RPMI8226 (cell line): ENCODE measurements at regions not wholly inside any gene's neighbourhood (a gene's known extent, or its start where the extent isn't known, plus 50 kb on each side); places are given as distances from the start of the nearest gene placed in this dataset.

Source experiments
- DNase-seq: peaks from one replicate; pipeline ENCODE4 v3.0.0-alpha.2; 2015

DNA sequence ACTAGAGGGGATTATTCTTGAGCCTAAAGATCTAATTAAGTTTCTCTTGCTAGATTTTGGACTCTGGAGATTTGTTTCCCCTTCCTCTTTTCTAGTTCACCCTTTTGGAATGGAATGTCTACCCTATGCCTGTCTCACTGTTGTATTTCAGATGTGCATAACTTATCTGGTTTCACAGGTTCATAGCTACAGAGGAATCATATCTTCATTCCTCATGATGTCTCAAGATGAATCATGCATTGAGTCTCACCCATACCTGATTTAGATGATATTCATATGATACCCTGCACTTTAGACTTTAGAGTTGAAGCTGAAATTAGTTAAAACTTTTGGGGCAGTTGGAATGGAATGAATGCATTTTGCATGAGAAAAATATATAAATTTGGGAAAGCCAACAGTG is 246.7 kb downstream of the HS3ST1 start:
- DNase-seq, result no peak

DNA sequence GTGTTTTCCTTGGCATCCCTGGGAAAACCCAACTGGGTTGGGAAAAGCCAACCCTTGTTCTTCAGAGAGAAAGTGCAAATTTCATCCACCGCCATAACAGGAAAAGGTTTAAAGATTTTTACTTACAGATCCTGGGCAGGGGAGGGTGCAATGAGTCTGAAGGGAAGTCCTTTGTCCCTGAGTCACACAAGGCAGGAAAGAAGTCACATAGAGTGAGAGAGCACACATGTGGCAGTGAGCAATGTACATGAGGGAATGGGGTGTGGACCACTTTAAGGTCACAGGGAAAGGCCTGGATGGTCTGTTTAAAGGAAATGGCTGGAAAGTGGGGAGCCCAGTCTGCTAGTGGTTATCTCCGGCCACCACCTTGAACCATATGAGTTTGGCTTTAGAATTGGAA is 248.9 kb downstream of the HS3ST1 start:
- DNase-seq, result no peak

DNA sequence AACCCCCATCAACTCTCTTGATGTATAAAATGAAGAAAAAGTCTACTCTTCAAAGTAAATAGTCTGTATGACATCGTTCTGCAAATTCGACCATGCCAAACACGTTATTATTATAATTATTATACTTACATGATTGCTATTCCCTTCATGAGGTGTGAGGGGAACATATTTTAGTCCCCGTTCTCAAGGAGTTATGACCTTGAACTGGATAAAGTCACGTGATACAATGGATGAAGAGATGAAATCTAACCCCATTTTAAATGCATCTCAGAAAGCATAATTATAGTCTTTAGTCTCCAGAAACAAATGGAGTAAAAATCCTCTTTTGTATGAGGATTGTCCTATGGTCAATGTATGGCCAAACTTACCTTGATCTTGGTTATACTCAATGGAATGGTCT is 250.3 kb downstream of the HS3ST1 start:
- no peak for DNase-seq

DNA sequence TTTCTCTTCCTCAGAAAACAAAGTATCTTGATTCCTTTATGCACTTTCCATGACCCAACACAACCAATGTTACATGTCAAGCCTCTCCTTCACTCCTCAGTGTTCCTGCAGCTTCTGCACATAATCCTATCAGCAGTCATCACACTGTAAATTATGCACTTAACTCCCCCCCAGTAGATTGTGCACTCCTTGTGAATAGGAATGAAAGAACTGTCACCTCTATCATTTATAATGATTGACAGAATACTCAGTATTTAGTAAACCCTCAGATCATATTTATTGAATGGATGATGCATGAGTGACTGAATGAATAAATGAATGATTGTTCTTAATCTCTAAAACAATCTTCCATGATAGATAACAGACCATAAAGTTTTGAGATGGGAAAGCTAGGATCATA is 253.3 kb downstream of the HS3ST1 start:
- no peak for DNase-seq

DNA sequence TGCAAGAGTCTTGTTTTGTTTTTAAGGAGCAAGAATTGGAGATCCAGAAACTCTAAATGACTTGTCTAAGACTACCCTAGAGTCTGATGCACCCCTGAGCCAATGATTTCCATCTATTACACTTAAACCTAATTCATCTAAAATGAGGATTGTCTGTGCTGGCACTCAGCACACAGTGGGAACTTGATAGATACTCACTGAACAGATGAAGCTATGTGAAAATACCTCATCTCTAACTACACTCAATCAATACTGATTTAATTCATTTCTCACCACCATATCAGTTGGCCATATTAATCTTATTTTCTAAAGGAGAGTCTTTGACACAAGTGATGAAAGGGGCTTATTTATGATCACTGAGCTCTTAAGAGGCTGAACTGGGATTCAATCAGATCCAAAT is 262.1 kb downstream of the HS3ST1 start:
- DNase-seq, result no peak

DNA sequence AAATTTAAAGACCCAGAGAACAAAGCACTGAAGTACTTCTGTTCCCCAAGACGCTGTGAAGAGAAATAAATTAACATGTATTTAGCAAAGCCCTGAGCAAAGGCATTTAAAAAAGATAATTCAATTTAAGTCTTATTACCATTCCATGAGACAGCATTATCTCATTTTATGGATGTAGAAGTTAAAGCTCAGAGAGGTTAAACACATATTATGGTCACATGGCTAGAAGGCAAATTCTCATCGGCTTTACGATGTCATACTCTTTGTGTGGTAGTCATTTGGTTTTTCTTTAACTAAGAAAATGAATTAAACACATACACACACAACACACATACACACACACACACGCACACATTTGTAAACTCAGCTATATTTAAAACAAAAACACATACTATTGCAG is 262.7 kb downstream of the HS3ST1 start:
- DNase-seq, result no peak

DNA sequence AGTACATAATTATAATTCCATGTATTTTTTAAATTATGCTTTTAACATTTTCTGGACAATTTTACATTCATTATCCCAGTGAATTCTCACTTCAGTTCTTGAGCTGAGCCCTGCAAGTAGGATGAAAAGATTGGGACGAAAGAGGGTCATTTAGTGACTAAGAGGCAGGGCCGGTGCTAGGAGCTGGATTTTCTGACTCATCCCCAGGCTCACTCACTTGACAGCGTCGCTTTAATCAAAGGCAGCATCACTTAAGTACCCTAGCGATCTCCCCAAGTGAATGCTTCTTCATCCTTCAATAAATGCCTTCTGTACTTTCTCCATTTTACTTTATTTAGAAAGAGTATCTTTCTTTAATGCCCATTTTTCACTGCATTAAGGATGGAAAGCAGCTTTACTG is 263.6 kb downstream of the HS3ST1 start:
- DNase-seq, result no peak

DNA sequence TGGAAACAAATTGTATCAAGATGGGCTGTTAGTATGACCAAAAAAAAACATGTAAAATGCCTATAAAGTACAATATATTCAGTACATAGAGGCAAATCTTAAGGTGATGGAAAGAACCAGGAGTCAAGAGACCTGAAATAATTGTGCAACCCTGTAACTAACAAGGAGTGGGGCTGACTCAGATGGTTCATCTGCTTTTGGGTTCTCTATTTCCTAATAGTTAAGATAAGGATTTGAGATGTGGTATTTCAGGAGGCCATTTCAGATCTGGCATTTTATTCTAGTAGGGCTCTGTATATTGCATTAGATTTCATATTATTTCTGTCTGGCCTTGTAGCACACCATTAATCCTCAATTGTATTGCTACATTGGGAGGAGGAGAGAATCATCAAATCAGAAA is 268.4 kb downstream of the HS3ST1 start:
- DNase-seq, result no peak

DNA sequence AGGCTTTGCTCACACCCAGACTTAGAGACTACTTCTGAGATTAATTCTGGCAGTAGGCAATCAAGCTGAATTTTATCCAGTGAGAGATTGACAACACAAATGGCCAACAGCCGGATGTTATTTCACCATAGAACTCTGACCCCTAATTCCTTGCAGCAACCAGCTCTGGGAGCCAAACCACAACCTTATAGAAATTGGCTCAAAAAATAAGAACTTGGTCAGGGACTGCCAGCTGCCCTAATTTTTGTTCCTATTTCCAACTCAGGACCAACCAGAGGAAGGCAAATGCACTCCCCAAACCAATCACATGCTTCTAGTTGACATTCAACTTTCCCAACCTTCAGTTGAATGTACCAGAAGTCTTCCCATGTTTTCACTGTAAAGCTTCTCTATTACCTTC is 269.7 kb downstream of the HS3ST1 start:
- no peak for DNase-seq

DNA sequence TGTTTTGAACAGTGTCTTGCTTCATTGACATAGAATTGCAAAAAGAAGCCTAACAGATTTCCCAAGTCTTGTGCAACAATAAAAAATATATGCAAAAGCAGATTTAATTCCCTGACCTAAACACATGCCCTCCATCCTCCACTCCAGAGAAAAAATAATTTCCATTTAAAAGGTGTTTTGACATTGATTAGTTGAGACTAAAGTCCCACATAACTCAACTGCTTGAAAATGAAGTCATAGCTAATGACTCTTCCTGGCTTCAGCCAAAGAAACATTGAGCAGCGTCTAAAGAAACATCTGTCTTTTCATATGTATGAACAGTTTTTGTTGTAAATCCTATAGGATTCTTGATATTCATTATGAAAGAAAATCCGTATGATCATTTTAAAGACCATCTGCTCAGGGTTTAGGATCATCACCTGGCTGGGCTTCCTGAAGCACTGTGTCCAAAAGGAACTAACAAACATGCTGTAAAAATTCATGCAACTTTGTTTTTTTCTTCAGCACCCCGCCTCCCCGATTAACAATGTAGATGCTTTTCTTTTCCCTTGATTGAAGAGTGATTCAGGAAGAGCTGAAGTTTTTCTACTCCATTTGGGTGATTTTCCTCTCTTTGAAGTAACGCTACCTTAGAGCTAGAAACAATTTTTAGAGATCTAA is 273.4 kb downstream of the HS3ST1 start:
- DNase-seq, result no peak

DNA sequence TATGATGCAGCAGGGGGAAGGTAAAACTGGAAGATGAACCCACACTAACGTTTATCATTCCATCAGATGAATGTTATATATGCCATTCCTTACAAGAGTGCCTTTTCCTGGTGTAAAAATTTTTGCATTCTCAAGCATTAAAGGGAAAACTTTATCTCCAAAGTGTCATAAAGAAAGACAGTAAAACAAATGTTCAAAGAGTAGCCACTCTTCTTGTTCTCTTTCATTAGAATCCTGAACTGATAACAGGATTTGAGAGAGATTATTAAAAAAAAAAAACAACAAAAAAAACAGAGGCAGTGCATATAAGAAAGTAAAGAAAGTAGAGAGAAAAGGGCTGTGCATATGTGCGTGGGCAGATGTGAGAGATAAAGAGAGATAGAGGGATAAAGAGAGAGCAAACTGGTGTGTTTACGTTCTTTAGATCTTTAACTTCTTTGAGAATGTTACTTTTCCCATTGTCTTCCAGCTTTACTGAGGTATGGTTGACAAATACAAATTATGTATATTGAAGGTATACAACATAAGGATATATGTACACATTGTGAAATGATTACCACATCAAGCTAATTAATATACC is 275.4 kb downstream of the HS3ST1 start:
- no peak for DNase-seq

DNA sequence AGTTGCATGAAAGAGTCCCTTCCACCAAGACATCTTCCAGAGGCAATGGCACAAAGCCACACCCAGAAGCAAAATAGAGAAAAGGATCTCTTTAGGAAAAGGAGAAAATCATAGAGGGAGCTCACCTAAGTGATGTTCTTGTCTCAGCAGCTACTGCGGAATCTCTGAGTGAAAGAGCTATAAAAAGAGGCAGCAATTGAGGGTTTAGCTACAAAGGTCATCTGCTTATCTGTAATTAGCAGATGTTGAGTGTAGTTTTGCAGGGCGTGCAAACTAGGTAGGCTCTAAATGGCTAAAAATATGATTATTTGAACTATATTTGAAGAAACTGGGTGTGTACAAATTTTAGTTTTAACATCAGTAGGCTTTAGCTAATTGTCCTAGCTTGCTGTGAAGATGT is 276.0 kb downstream of the HS3ST1 start:
- DNase-seq, result no peak

DNA sequence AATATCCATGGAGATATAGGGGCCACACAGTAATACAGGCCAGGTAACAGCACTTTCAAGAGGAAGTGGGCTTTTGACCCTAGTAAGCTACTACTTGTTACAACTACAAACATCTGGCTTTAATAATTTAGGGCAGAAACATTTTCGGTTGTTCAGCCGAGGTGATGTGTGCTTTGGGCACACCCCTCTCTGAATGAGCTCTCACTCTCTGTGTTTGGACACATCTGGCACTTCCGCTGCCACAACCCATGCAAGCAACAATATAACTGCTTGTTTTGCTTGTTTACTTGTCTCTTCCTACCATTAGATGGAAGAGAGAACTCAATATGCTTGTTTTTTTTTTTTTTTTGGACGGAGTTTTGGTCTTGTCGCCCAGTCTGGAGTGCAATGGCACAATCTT is 277.2 kb downstream of the HS3ST1 start:
- DNase-seq, result no peak

DNA sequence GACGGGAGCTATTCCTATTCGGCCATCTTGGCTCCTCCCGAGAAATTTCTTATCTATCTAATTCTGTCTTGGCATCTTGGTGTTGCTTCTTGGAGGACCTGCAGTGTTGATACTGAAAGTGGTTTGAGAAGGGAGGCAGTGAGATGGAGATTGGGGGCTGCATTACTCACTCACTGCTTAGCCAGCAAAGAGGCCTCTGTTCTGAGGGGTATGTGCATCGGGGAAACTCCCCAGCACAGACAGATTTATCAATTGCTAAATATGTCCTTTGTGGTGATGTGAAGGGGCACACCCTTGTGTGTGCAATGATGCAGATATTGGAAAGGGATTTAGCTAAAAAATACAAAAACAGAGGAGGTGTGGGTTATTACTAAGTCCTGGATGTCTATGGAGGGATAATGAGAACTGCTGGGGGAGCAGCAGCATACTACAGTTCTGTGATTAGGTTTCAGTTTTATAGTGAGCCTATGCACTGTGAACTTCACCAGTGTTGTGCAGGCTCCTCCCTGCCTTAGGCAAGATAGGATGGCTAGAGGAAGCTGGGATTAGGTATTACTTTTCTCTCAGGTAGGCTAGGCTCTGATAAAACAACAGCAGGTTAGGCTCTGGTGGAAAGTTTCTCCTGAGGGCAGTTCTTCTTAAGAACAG is 279.0 kb downstream of the HS3ST1 start:
- no peak for DNase-seq

DNA sequence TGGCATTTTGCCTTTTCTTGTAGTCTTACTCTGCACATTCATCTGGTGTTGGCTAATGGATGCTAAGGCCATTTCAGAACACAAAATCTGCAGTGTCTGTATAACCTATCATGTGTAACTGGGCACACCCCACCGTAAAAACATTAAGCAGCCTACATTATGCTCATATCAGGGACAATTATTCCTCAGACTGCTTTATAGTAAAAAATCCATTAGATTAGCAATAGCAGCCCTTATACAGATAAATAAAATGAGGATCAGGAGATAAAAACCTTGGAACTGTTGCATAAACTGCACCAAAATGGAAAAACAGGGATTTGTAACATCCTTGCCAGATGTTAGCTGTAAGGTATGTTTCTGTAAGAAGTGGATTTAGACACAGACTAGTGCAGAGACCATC is 288.8 kb downstream of the HS3ST1 start:
- DNase-seq, result peak; percentile 2

DNA sequence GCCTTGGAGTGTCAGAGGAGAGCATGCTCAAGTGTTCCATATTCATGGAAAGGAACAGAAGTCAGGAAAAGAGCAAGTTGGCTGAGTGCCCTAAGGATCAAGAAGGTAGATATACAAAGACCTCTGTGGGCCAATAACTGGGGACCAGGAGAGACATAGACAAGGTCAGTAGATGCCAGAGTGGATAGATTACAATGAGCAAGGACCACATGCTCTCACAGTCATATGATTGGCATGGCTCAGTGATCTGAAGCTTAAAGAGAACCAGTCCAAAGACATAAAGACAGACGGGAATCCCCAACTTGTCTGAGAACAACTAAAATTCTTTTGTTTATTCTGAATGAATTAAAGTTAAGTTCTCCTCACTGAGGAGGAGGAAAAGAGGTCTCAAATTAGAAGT is 289.7 kb downstream of the HS3ST1 start:
- DNase-seq, result no peak

DNA sequence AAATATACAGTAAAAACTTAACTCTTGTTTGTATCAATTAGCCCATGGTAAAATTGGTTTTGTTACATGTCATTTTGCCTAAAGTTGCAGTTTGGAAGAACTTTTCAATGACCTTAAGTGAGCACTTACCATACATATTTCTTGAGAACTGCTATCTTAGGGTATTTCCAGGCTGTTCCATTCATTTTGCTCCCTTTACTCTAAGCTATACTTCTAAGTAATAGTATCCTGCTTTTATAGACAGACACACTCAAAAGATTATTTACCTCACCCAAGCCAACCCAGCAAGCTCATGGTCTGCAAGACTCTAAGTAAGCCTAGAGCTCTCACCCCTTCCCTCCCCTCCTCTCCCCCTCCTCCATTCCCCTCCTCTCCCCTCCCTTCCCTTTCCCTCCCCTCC is 294.0 kb downstream of the HS3ST1 start:
- no peak for DNase-seq

DNA sequence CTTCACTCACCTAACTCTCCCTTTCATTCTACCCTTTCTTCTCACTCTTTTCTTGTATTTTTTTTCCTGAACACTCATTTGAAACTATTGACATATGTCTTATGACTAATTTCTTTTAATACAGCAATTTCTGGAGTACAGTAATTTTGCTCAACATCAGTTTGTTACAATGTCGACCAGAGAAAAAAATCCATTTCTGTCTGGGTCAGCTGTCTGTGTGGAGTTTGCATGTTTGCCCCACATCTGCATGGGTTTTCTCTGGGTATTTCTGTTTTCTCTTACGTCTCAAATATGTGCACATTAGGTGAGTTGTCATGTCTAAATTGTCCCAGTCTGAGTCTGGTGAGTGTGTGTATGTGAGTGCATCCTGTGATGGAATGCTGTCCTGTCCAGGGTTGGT is 294.8 kb downstream of the HS3ST1 start:
- DNase-seq, result no peak

DNA sequence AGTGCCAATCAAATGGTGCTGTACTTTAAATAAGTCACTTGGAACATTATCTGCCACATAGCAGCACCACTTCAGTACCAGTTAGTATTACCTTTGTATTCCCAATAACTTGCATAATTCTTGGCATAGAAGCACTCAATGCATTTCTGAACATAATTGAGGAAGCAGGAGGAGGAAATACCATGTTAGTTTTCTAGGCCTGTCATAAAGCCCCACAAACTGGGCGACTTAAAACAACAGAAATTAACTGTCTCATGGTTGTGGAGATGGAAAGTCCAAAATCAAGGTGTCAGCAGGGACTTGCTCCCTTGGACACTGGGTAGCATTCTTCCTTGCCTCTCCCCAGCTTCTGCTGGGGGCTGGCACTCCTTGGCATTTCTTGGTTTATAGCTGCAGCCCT is 296.2 kb downstream of the HS3ST1 start:
- no peak for DNase-seq

DNA sequence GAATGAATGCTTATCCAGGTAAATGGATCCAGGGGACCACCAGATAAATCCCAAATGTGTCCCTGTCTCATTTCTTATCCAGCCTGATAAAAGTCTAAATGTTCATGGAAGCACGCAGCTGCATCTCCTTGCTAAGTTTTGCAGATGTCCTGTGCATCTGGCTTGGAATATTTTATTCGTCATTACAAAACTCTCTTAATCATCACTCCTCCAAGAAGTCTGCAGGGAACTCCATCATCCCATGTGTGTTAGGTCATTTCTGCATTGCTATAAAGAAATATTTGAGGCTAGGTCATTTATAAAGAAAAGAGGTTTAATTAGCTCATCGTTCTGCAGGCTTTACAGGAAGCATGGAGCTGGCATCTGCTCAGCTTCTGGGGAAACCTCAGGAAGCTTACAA is 297.2 kb downstream of the HS3ST1 start:
- DNase-seq, result no peak

DNA sequence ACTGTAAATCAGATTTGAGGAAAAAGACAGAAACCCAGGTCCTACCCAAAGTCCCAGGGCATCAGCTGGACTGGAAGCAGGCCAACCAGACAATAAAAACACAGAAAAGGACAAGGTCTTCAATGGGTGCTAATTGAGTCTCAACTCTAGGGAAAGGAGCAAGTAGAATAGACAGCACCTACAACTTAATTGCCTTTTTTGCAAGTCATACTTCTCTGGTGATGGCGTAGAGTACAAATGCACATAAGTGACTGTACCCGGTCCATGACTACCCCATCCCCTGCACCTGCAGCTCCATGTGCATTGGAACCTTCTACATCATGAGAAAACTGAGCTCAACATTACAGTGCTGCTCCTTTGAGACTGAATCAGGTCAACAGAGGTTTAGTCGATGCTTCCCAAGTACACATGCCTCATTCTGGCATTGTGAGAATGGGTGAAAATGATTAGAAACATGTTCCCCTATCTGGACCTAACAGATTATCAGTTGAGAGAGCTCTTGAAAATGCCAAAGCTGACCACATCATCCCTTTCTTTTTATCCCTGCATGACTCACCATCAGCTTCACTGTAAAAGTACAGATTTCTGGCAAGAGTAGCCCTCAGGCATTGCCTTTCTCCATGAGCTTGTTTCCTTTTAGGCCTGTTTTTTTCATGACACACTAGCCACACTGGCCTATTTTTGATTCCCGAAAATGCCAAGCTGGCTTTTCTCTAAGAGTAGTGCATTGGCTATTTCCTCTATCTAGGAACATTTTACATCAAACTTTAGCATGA is 298.3 kb downstream of the HS3ST1 start:
- peak; percentile 38 for DNase-seq

DNA sequence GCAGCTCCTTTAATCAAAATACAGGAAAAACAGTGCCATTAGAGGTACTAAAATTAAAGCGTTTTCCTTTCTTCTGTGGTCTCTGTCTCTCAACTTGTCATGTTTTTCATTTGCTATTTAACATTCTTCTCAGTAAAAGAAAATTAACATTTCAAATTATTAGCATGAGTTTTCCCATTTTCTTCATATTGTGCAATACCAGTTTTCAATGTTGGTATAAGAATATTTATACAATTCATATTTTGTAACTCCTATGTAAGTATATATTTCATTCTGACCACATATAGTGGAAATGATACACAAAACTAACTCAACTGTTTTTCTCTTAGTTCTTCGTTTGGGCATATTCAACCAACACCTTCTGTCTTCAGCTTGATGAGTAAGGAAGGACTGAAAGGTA is 308.3 kb downstream of the HS3ST1 start:
- no peak for DNase-seq

DNA sequence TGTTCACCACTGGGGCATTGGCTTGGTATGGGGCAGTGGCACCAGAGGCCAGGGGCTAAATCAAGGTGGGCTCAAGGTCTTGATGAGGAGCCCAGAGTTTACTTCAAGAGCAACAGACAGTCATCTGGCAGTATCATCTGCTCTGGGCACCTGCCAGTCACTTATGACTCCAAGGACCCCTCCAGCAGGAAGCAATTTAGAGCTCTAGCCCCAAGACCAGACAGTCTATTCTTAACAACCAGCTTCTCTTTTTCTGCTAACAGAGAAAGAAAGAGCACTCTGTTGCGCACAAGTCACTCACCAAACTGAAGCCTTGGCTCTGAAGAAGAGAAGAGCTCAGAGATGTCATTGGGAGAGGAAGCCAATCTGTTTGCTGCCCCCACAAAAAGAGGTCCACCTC is 309.2 kb downstream of the HS3ST1 start:
- no peak for DNase-seq

DNA sequence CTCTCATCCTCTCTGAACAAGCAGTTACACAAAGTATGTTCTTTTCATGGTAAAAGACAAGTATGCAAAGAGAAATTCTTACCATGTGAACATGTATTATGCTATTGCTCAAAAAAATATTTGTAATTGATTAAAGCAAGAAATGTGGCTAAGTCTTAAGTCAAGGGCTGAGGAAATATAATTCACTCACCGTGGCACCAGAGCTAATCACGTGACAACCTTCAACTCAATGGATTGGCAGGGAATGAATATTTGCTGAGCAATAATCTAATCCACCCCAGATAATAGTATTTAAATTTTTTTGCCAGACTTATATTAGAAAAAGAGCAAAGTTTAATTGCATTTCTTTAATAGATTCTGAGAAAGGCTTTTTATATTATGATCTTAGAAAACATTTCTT is 310.2 kb downstream of the HS3ST1 start:
- DNase-seq, result no peak
